ENCODE measurements at regions not wholly inside any gene's neighbourhood (a gene's known extent, or its start where the extent isn't known, plus 50 kb on each side); places are given as distances from the start of the nearest gene placed in this dataset.

DNA sequence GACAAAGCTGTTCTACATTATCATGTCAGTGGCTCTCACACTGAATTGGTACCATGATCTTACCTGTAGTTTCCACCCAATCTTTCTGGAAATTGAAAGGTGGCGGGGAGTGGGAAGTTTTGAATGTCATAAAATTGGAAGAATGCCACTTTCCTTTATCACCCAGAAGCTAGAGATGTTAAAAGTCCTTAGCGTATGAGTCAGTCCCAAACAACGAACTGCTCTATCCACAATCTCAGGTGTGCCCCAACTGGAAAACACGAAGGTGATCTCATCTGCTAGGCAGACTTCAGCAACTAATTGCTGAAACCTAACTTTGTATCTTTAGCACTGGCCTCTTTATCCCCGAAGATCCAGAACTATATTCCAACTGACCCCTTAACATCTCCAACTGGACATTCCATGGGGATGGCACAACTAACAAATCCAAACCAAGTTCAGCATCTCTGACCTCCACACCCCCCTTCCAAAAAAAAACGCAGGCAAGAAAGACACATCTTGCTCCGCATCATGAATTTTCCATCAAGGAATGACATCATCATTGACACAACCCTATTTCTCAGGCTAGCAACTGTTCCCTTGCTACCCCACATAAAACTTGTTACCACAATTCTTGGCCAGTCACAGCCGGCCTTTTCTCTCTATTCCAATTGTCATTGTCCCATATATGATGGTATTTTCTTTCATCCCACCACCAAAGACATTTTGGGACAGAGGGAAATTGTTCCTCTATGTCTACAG lies 175.4 kb downstream of the KLF12 start:
- H3K14ac ChIP-seq (replicated peaks; ENCODE audit: low read depth, low read length): no peak overlapping the region
- H2BK20ac ChIP-seq (ENCODE audit: low read depth, low read length): no peak overlapping the region
- no peak overlapping the region for H4K91ac ChIP-seq (ENCODE audit: insufficient read depth, low read depth, low read length)
- no peaks in the 10 kb centered on the region for H3K9me1 ChIP-seq (ENCODE audit: insufficient read depth, low read length)
- dilution Hi-C loops (cut with HindIII; ENCODE audit: low sequenced_read_pairs, unreplicated experiment) (no loop called here), in situ Hi-C loops (cut with MboI; ENCODE audit: low sequenced_read_pairs) (no loop called here), intact Hi-C loops (cut with micrococcal nuclease) (no loop called here)
- H3K56ac ChIP-seq (ENCODE audit: extremely low read depth, insufficient read depth, low read length): no peak overlapping the region
- ATAC-seq (ENCODE audit: low read depth) (no peak), DNase-seq (no peak)
- CTCF ChIA-PET: no interaction called here
- H2BK5ac ChIP-seq (ENCODE audit: low read depth, low read length, poor library complexity, severe bottlenecking): no peak overlapping the region
- no peaks in the 10 kb centered on the region for H3K27me3 ChIP-seq (ENCODE audit: control insufficient read depth, insufficient read depth, low read length)
- no peak overlapping the region for H3K4me2 ChIP-seq (ENCODE audit: low read depth, low read length)
- no peaks in the 10 kb centered on the region for H3K36me3 ChIP-seq (ENCODE audit: control insufficient read depth, insufficient read depth, low read length)
- H2AK5ac ChIP-seq (ENCODE audit: low read depth, low read length): no peak overlapping the region
- no peak overlapping the region for H3K4me3 ChIP-seq (ENCODE audit: insufficient read depth, low read depth, low read length)
- BruUV-seq (replicated peaks): no TSS peak
- no peak overlapping the region for H3K4ac ChIP-seq (ENCODE audit: low read depth, low read length)
- peaks cover 16 to 53% of the 10 kb centered on the region in 2 experiments for H3K79me1 ChIP-seq (ENCODE audit: low read depth in 1 of 2, low read length in 2 of 2)
- no peak overlapping the region for H3K27ac ChIP-seq (ENCODE audit: insufficient read depth, low read length)
- WGBS, 2 experiments (ENCODE audit: extremely low coverage in 2 of 2, insufficient read length in 1 of 2): 87% methylated on average over 3 of the region's 8 CpGs; no CpG with 5 or more reads in 1 of the 2 experiments
- no peak overlapping the region for H4K5ac ChIP-seq (ENCODE audit: low read depth, low read length)
- TF ChIP-seq CTCF (conservative IDR thresholded peaks at IDR 0.05; ENCODE audit: low read depth, low read length): no peak
- TF ChIP-seq CEBPB (IDR thresholded peaks at IDR 0.05; ENCODE audit: low read depth, low read length): no peak
- no peak for TF ChIP-seq BHLHE40 (IDR thresholded peaks at IDR 0.05; ENCODE audit: low read depth, low read length)
- TF ChIP-seq ELK1 (IDR thresholded peaks at IDR 0.05; ENCODE audit: borderline replicate concordance, low read depth, low read length): no peak
- no peak for TF ChIP-seq NFE2L2 (IDR thresholded peaks at IDR 0.05; ENCODE audit: low read depth, low read length)
- no peak for TF ChIP-seq MAFK (IDR thresholded peaks at IDR 0.05; ENCODE audit: low read depth, low read length)
- TF ChIP-seq RAD21 (IDR thresholded peaks at IDR 0.05; ENCODE audit: low read length): no peak
- no peak for TF ChIP-seq POLR2A (IDR thresholded peaks at IDR 0.05; ENCODE audit: low read depth, low read length)
- no peak for TF ChIP-seq FOS (IDR thresholded peaks at IDR 0.05; ENCODE audit: low read depth, low read length)
- TF ChIP-seq MXI1 (IDR thresholded peaks at IDR 0.05; ENCODE audit: borderline replicate concordance, low read depth, low read length): no peak
- no peak for TF ChIP-seq CHD1 (IDR thresholded peaks at IDR 0.05; ENCODE audit: low read depth, low read length)
- TF ChIP-seq SMC3 (IDR thresholded peaks at IDR 0.05; ENCODE audit: low read depth, low read length): no peak
- TF ChIP-seq, protein P1, sequence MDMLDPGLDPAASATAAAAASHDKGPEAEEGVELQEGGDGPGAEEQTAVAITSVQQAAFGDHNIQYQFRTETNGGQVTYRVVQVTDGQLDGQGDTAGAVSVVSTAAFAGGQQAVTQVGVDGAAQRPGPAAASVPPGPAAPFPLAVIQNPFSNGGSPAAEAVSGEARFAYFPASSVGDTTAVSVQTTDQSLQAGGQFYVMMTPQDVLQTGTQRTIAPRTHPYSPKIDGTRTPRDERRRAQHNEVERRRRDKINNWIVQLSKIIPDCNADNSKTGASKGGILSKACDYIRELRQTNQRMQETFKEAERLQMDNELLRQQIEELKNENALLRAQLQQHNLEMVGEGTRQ (IDR thresholded peaks at IDR 0.05; ENCODE audit: low read depth, low read length): no peak
- TF ChIP-seq RFX5 (IDR thresholded peaks at IDR 0.05; ENCODE audit: low read depth, low read length): no peak
- no peak for TF ChIP-seq RCOR1 (IDR thresholded peaks at IDR 0.05; ENCODE audit: insufficient replicate concordance, low read length)
- TF ChIP-seq MAZ (IDR thresholded peaks at IDR 0.05; ENCODE audit: borderline replicate concordance, low read depth, low read length): no peak
- H3K9me3 ChIP-seq (ENCODE audit: control insufficient read depth, insufficient read depth, low read length): no peaks in the 10 kb centered on the region
- H3K9ac ChIP-seq (ENCODE audit: low read depth, low read length): no peak overlapping the region
- POLR2A ChIA-PET (ENCODE audit: unreplicated experiment): no interaction called here
- no peak overlapping the region for H2BK120ac ChIP-seq (ENCODE audit: low read depth, low read length)
- peaks cover 2% of the 10 kb centered on the region; the same call in 1 of the 2 replicates for H3K4me1 ChIP-seq (ENCODE audit: control insufficient read depth, insufficient read depth, low read length)
- H2BK15ac ChIP-seq (ENCODE audit: low read depth, low read length): no peak overlapping the region
- no peak overlapping the region for H3K18ac ChIP-seq (ENCODE audit: low read depth, low read length)
- no peak overlapping the region for H3K23ac ChIP-seq (ENCODE audit: low read depth, low read length)
- H2AK9ac ChIP-seq (replicated peaks; ENCODE audit: low read depth, low read length, poor library complexity): no peak overlapping the region
- H4K20me1 ChIP-seq (ENCODE audit: insufficient read depth, low read length): peaks cover 3% of the 10 kb centered on the region
- no peak overlapping the region for H4K8ac ChIP-seq (ENCODE audit: low read depth in 2 of 2, low read length in 2 of 2)
- H2AFZ ChIP-seq (replicated peaks; ENCODE audit: low read length, poor library complexity): no peak overlapping the region
